Thyroid gland (tissue), 4 donors: ENCODE measurements at regions not wholly inside any gene's neighbourhood (a gene's known extent, or its start where the extent isn't known, plus 50 kb on each side); places are given as distances from the start of the nearest gene placed in this dataset.
A peak's percentile ranks its signal among the peaks of the same experiment; 100 is the strongest.

Experiments used
- DNase-seq, 2 donors: peaks; one replicate each; pipeline ENCODE4 v3.0.0-alpha.2; 2019
- H3K27ac ChIP-seq, 3 donors: fragments of 200-600 bp; sonication (generic); 1 replicate in 2 of 3; 2 replicates in 1 of 3; pipeline ENCODE4 v1.5.1; 2016 to 2019; ENCODE audit warnings: mild to moderate bottlenecking in 1 of 3, moderate library complexity in 1 of 3
- H3K27me3 ChIP-seq: fragments of 200-600 bp; sonication (generic); one replicate; pipeline ENCODE4 v1.5.1; 2019
- H3K36me3 ChIP-seq, 2 donors: fragments of 200-600 bp; sonication (generic); one replicate each; pipeline ENCODE4 v1.5.1; 2016 to 2019
- H3K4me1 ChIP-seq, 2 donors: fragments of 200-600 bp; sonication (generic); one replicate each; pipeline ENCODE4 v1.5.1; 2017 to 2019
- H3K4me3 ChIP-seq, 3 donors: fragments of 200-600 bp; sonication (generic); replicated peaks in 1 of 3; 1 replicate in 2 of 3; 2 replicates in 1 of 3; pipeline ENCODE4 v1.5.1; 2016; ENCODE audit warnings: mild to moderate bottlenecking in 1 of 3
- H3K9me3 ChIP-seq: fragments of 200-600 bp; sonication (generic); one replicate; pipeline ENCODE4 v1.5.1; 2017
- POLR2A ChIP-seq, 2 donors: fragments of 450-650 bp; IDR thresholded peaks; one replicate each; pipeline ENCODE4 v1.6.1; 2017; ENCODE audit warnings: antibody characterized with exemption in 2 of 2, mild to moderate bottlenecking in 2 of 2, moderate library complexity in 1 of 2
- WGBS, 2 donors: methylation state at CpG; one replicate each; pipeline ENCODE4 v1.1.5; 2017; 5-methylcytosine and 5-hydroxymethylcytosine counted together
- intact Hi-C: fragments of 100-400 bp; cut with DNase I; formaldehyde crosslinking; loops from one replicate; pipeline ENCODE4 v1.15.1; 2023
- TF ChIP-seq, protein P1 (sequence below), 6 experiments: fragments of 200-600 bp in 3 of 6; fragments of 450-650 bp in 3 of 6; sonication (generic) in 3 of 6; IDR thresholded peaks; one replicate each; pipeline ENCODE4 v1.5.1; 2016 to 2019; ENCODE audit warnings: antibody characterized with exemption in 6 of 6, mild to moderate bottlenecking in 2 of 6, inconsistent platforms in 1 of 6, moderate library complexity in 1 of 6

DNA sequence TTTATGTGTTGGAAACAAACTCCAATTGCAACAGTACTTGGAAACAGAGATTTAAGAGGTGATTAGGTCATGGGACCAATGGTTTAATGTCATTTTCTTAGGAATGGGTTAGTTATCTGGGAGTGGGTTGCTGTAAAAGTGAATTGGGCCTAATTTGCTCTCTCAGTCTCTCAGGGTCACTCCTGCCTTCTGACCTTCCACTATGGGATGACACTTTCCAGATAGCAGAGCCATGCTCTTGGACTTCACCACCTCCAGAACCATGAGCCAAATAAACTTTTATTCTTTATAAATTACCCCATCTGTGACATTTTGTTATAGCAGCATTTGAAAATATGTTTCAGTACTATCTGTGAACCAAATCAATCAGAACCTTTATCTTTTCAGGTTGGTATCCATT is 1509.1 kb downstream of the REEP3 start:
- Histone ChIP-seq H3K4me1 (no peaks in the 10 kb centered on the region), H3K36me3 (no peaks in the 10 kb centered on the region), H3K27ac (no peak overlapping the region), H3K27me3 (no peaks in the 10 kb centered on the region), H3K9me3 (no peaks in the 10 kb centered on the region), H3K4me3 (no peak overlapping the region)
- no peak for TF ChIP-seq POLR2A (IDR thresholded peaks at IDR 0.05)
- TF ChIP-seq, protein P1, sequence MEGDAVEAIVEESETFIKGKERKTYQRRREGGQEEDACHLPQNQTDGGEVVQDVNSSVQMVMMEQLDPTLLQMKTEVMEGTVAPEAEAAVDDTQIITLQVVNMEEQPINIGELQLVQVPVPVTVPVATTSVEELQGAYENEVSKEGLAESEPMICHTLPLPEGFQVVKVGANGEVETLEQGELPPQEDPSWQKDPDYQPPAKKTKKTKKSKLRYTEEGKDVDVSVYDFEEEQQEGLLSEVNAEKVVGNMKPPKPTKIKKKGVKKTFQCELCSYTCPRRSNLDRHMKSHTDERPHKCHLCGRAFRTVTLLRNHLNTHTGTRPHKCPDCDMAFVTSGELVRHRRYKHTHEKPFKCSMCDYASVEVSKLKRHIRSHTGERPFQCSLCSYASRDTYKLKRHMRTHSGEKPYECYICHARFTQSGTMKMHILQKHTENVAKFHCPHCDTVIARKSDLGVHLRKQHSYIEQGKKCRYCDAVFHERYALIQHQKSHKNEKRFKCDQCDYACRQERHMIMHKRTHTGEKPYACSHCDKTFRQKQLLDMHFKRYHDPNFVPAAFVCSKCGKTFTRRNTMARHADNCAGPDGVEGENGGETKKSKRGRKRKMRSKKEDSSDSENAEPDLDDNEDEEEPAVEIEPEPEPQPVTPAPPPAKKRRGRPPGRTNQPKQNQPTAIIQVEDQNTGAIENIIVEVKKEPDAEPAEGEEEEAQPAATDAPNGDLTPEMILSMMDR (IDR thresholded peaks at IDR 0.05) = no peak
- intact Hi-C loops = no loop called here
- no peak for DNase-seq

- H3K4me3 ChIP-seq = no peak overlapping the region
- intact Hi-C loops = no loop called here
Measured at GRCh38 chr10:65032867-65033769, 1511.9 kb downstream of the REEP3 start.

GRCh38 chr10:65033957-65034356 is 1512.8 kb downstream of the REEP3 start:
- 79 to 85% methylated on average over 4 of the region's 4 CpGs for WGBS, 2 donors
- Histone ChIP-seq H3K27me3 (no peaks in the 10 kb centered on the region), H3K9me3 (no peaks in the 10 kb centered on the region), H3K4me3 (no peak overlapping the region), H3K4me1 (no peaks in the 10 kb centered on the region), H3K27ac (no peak overlapping the region), H3K36me3 (no peaks in the 10 kb centered on the region)
- DNase-seq = no peak
- TF ChIP-seq, protein P1 (IDR thresholded peaks at IDR 0.05) = no peak
- no peak for TF ChIP-seq POLR2A (IDR thresholded peaks at IDR 0.05)
- intact Hi-C loops = no loop called here

More at GRCh38 chr10:65032867-65033769, 1511.9 kb downstream of the REEP3 start:
- H3K9me3 ChIP-seq = no peaks in the 10 kb centered on the region
- H3K27ac ChIP-seq = peak overlapping the region in 1 of 3 donors; percentile 37
- H3K27me3 ChIP-seq = no peaks in the 10 kb centered on the region
- 32 to 33% methylated on average over 4 of the region's 4 CpGs for WGBS, 2 donors
- DNase-seq = no peak
- TF ChIP-seq, protein P1 (IDR thresholded peaks at IDR 0.05) = no peak
- no peak for TF ChIP-seq POLR2A (IDR thresholded peaks at IDR 0.05)
- H3K4me1 ChIP-seq = no peaks in the 10 kb centered on the region
- H3K36me3 ChIP-seq = no peaks in the 10 kb centered on the region

DNA sequence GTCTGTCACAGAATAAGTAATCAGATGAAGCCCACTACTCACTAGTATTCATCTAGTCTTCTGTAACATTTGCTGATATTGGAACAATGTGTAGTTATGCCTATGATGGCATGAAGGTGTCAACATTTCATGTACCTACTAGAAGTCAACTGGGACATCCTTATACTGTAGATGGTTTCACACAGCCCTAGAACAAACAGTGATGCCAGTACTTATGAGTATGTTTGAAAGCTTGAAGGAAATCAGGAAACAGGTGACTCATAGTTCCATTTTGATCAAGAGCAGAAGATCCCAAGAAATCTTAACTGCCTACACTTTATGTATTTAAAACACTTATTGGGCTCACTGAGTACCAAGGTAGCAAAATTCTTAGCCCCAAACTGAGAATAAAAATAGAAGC is 1519.6 kb downstream of the REEP3 start:
- H3K4me3 ChIP-seq = no peak overlapping the region
- H3K36me3 ChIP-seq = no peaks in the 10 kb centered on the region
- H3K9me3 ChIP-seq = no peaks in the 10 kb centered on the region
- H3K4me1 ChIP-seq = no peaks in the 10 kb centered on the region
- TF ChIP-seq, protein P1 (IDR thresholded peaks at IDR 0.05) = no peak
- TF ChIP-seq POLR2A (IDR thresholded peaks at IDR 0.05) = no peak
- no peak for DNase-seq
- no peaks in the 10 kb centered on the region for H3K27me3 ChIP-seq
- intact Hi-C loops = no loop called here
- H3K27ac ChIP-seq = no peak overlapping the region

DNA sequence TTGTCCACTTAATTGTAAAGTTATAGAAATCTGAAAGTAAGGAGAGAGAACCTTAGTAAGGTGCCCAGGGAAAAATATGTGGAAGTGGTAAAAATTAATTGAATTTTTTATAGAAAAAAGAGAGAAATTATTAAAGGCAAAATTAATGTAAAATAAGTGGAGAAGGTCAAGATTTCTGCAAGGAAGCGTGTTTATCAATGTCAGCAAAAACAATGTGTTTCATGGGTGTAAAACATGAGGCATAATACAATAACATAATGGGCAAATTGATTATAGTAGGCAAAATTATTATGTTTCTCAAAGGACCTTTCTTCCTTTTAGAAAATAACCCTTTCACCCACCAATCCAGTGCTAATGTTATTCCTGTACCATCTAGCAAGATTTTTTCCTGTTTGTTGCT is 1520.1 kb downstream of the REEP3 start:
- intact Hi-C loops = no loop called here
- no peaks in the 10 kb centered on the region for H3K9me3 ChIP-seq
- no peak for TF ChIP-seq POLR2A (IDR thresholded peaks at IDR 0.05)
- TF ChIP-seq, protein P1 (IDR thresholded peaks at IDR 0.05) = no peak
- H3K4me1 ChIP-seq = no peaks in the 10 kb centered on the region
- H3K27ac ChIP-seq = no peak overlapping the region
- no peak for DNase-seq
- H3K27me3 ChIP-seq = no peaks in the 10 kb centered on the region
- H3K36me3 ChIP-seq = no peaks in the 10 kb centered on the region
- no peak overlapping the region for H3K4me3 ChIP-seq
- 84 to 90% methylated on average over 1 of the region's 1 CpG for WGBS, 2 donors
